Activated CD4-positive, alpha-beta T cell treated with anti-CD3 and anti-CD28 coated beads, Interleukin-2, Interleukin-6, amounts not matched to agents 100 ng/mL and 50 ng/mL, durations not matched to agents 16 hours and 8 hours (primary cell): ENCODE measurements at regions not wholly inside any gene's neighbourhood (a gene's known extent, or its start where the extent isn't known, plus 50 kb on each side); places are given as distances from the start of the nearest gene placed in this dataset.
"Not testable (repeated sequence)": the region's sequence is repeated elsewhere in the genome, so short reads cannot be mapped to it uniquely, and the experiment has no call there.

Experiments used
- DNase-seq: peaks from one replicate; pipeline ENCODE4 v3.0.0-alpha.2; 2020

DNA sequence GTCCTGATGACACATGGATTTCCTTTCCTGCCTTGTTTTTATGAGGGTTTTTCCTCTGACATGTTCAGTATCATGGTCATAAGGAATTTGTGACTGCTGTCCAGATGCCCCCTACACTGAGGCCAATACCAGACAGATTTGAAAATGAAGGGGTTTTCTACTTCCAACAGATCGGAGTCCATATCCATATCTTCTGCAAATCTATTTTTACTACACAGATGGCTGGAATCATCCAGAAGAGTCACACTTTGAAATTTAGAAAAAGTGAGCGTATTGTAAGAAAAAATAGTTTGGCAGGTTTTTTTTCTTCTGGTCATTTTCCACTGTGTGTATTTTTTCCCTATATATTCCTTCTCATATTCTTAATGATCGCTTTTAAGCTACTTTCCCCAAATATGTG lies 197.5 kb upstream of the LRRC3B start:
- no peak for DNase-seq

DNA sequence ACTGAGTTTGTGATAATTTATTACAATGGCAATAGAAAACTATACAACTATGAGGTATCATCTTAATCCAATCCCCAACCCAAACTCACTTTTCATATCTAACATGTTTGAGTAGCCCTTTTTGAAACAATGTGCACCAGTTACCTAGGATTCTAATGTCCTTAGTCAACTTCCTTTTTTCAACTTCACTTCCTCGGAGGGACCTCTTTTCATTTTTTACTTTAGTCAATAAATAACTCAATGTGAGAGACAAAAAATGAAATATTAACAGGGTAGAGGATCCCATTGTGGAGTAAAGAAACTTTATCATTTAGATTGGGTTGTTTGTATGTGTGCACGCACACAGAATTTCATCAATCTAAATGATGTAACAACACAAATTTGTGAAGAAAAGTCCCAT lies 193.6 kb upstream of the LRRC3B start:
- DNase-seq, result no peak

DNA sequence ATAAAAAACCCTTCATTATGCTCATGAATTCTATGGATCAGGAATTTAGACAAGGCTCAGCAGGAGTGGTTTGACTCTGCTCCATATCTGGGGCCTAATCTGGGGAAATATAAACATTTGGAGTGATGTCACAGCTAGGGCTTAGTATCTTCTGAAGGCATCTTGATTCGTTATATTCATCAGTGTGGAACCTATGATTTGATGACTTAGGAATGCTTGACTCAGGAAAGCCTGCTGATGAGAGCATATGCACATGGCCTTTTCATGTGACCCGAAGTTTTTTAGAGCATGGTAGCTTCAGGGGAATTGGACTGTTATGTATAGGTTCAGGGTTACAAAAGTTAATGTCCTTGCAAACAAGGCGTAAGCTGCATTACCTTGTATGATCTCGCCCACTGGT lies 184.9 kb upstream of the LRRC3B start:
- no peak for DNase-seq

DNA sequence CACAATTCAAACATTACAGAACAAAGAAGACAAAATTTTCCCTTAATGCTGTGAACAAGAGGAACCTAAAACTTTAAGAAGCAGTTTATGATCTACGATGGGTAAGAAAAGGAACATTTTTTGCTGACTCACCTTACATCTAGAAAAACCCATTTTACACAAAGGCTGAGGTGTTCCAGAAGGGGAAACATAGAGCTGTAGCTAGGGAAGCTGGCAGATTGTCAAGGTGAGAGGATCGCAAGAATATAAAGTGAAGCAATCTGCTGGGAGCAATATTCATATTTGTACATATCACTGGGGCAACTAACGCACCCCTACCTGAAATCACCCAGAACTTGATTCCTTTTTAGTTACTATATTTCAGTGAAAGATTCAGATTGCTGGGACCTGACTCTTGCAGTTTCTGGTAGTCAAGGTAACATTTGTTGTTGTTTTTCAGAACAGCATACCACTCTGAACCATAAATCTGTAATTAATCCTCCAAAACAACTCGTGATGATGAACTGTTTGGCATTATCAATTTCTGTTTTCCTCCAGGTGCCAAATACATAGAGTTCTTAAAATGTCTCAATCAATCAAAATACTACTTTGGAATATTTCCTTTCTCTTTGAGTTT lies 184.1 kb upstream of the LRRC3B start:
- no peak for DNase-seq

DNA sequence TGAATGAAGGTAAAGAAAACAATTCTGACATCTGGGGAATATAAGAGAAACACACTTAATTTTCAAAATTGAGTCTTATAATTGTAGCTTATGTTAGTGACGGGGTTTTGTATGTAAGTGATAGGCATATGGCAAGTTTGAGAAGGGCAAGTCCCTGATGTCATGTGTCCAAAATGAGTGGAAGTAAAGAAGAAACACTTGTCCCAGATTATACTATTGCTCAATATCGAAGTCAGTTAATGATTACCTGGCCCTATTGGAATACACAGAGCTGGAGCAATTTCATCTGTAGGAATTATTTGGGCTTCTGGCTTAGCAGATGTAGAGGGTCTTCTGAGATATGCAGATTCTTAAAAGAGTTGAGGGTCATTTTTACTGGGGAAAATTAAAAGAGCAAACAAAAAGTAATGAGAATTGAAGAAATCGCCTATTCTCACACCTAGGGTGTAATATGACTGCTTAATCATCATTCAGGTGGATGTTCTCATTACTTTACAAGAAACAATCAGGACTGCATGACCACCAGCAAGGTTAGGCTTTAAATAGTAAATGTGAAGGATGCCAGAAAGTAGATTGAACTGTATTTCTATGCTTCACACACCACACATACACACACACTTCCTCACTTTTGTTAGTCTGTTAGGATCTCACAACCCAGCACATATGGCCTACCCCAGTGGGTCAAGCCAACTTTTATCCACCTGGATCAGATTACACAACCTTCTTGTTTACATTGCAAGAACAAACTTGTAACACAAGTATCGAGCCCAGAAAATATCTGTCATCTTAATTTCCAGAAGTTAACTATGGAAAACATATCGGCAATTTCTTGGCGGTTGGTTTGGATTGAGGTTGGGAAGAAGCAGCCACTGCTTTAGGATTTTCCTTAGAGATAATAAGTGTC lies 183.3 kb upstream of the LRRC3B start:
- no peak for DNase-seq

DNA sequence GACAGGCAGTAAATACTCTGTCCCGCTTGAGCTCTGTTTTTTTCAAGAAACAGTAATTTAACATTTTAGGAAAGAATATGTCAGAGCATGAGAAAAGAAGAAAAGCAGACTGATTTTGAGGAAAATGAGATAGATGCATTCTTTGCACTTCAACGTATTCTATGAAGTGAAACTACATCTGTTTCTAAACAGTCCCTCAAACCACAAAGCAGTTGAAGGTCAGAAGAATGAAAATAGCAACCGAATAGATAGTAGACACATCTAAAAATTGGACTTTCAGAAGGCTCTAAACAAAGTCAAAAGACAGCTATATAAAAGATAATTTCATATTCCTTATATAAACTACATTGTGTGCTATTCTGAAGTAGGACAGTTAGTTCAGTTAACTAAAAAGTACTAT lies 172.6 kb upstream of the LRRC3B start:
- no peak for DNase-seq

DNA sequence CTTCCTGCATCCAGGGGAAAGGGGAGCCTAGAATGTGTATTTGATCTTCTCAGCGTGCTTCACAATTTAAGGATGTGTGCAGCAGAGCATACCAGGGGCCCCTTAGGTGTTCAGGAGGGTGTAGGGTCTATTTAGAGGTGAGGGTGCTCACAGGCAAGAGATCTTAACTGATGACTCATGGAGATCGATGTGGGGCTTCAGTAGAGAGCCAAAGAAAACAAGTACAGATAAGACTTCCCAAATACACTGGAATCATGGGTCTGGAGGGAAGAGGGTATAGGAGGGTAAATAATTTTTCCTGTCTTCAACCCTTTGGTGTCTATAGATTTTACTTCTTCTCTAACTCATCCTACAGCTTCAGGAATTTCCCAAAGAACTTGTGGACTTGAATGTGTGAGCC lies 170.2 kb upstream of the LRRC3B start:
- DNase-seq, result no peak

DNA sequence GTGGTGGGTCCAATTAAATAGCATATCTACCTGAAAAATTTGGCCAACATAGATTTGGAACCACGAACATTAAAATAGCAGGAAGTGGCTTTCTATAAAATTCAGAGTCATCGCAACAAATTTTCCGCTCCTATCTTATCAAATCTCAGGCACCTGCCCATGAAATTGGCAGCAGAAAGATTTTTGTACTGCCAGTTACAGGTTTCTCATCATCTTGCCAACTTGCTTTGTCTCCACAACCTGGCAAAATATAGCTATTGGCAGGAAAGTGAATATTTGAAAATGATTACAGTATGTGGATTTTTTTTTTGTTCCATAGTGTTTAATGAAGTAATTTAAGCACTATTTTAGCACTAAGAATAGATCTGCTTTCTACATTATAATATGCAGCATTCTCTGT lies 161.6 kb upstream of the LRRC3B start:
- DNase-seq, result no peak

DNA sequence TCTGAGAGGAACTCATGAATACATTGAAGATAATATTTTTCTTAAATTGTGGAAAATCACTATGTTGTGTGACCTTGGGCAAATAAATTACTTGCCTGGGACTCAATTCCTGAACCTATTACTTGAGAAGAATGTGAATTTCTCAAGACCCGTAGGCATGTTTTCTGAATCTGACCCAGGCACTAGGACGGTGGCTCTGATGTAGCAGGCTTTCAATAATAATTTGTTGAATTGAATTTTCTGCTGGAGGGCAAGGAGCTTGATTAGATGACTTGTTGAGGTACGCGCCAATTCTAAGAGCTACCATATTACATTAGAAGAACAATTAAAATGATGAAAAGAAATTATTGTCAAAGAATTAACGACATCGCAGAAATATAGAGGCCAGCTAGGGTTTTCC lies 150.2 kb upstream of the LRRC3B start:
- no peak for DNase-seq

DNA sequence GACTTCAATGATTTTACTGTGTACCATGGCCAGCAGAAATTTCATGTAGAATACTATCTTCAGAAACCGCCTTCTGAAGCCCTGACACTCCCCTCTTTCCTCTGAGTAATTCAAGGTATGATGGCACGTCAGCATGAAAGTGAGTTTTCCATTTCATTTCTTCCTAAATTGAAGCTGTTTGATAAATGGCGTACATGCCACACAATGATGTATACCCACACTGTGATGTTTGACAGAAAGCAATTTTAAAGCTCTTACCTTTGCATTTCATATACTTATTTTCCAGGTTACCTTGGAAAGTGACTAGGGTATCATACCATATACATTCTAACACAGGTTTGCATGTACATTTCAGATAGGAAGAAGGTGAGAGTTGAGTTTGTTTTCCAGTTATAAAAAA lies 147.9 kb upstream of the LRRC3B start:
- no peak for DNase-seq

DNA sequence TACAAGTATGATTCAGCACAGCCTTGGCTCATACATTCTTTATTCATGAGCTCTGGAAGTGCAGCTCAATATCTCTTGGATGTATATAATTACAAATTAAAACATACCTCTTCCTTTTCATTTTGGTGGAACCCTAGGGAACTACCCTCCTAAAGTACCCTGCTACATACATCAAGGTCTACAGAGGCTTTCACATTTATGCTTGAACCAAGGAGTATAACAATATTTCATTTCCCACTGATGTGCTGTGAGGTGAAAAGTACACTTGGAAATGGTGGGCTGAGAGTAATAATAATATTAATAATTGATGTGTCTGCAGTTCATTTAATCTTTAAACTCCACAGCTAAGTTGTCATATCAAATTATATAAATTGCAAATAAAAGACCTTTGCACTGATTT lies 142.2 kb upstream of the LRRC3B start:
- no peak for DNase-seq

DNA sequence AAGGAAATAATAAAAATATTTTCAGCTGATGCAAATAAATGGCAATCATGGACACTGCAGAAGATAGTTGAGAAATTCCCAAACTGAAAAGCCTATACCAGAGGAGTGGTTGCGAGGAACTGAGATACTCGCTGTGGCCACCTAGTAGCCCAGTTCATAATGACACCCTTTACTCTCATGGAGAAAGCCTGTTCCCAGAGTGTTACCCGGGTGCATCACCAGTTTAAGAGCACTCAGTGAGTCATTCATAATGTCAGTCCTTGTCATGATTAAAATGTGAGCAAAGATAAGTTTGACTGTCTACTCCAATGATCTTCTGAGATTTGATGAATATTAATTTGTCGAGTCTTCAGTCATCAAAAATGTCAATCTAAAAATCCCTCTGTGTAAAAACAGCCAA lies 138.4 kb upstream of the LRRC3B start:
- no peak for DNase-seq

DNA sequence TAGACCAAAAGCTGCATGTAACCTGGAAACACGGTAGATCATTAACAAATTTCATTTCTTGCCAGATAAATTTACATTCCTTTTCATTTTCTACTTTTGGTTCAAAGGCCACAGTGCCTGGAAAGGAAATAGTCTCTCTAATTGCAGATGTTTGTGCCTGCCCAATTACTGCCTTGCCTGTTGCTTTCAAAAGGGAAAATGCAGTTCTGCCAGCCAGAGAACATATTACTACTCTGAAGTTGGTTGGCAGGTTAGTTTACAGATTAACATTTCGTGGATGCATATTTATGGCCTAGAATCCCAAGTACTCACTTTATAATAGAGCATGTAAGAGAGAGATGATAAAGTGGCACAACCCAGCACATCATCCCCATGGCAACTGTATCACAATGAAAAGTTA lies 124.3 kb upstream of the LRRC3B start:
- DNase-seq, result no peak

DNA sequence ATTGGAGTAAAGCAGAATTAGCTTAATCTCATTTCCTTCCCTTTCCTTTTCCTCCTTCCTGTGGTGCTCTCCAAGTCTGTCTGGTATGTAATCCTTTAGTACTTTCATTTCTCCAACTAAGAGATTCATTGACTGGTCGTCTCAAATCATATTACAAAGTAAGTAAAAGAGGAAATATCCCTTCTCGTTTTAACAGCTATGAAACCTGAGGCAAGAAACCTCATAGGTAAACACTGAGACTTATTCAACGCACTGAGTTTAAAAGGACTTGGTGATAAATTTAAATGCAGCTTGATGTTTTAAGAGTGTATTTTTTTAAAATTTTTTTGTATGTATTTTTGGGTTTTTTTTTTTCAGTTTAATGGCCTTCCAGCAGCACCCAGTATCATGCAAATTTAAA lies 117.2 kb upstream of the LRRC3B start:
- no peak for DNase-seq

DNA sequence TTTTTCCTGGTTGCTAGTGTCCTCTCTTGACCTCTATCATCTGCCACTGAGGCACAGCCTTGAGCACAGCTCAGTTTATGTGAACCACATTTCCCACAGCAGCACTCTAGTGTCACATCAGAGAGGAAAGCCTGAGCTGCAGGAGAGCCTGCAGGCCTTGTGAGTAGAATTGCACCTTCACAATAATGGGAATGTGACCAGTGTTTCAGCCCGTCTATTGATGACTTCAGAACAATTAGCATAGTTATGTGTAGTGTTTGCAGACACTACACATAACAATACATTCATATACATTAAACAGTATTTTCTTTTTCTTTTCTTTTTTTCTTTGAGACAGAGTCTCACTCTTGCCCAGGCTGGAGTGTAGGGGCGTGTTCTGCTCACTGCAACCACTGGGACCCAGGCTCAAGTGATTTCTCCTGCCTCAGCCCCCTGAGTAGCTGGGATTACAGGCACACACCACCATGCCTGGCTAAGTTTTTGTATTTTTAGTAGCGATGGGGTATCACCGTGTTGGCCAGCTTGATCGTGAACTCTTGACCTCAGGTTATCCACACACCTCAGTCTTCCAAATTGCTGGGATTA lies 108.0 kb upstream of the LRRC3B start:
- not testable (repeated sequence) for DNase-seq

DNA sequence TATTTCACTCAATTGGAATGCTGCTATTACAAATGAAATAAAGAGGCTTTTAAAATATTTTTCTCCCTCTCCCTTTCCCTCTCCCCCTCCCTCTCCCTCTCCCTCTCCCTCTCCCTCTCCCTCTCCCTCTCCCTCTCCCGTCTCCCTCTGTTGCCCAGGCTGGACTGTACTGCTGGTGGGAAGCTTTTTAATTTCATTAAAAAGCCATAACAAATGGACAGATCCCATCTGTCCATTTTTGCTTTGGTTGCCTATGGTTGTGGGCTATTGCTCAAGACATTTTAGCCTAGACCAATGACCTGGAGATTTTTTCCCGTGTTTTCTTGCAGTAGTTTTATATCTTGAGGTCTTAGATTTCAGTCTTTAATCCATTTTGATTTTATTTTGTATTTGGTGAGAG lies 107.2 kb upstream of the LRRC3B start:
- DNase-seq, result no peak

DNA sequence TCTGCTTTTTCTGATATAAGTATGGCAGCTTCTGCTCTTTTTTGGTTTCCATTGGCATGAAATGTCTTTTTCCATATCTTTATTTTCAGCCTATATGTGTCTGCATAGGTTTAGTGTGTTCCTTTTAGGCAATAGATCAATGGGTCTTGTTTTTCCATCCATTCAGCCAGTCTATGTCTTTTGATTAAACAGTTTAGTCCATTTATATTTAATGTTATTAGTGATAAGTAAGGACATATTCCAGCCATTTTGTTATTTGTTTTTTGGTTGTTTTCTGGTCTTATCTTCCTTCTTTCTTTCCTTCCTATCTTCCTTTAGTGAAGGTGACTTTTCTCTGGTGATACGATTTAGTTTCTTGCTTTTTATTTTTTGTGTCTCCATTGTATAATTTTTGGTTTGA lies 101.3 kb upstream of the LRRC3B start:
- DNase-seq, result no peak

DNA sequence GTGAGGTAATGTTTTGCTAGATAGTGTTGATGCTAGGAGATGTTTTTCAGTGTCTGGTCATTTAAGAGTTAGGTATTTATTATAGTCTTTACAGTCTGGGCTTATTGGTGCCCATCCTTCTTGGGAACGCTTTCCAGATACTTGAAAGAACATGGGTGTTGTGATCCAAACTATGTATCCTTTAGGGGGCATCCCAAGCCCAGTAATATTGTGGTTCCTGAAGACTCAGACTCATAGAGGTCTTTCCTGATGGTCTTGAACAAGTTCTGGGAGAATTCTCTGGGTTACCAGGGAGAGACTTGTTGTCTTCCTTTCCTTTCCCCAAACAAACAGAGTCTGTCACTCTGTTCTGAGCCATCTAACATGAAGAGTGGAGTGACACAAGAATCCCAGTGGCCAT lies 99.7 kb upstream of the LRRC3B start:
- no peak for DNase-seq

DNA sequence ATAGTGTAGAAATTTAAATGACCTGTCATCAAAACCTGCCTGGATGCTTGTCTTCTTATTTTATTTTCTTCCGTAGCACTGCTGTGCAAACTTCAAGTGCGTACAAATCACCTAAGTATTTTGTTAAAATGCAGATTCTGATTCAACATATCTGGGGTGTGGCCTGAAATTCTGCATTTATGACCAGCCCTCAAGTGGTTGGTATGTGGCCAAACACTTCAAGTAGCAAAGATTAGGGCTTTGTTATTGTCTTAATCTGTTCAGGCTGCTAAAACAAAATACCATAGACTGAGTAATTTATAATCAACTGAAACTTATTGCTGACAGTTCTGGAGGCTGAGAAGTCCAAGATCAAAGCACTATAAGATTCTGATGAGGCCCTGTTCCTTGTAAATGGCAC lies 97.6 kb upstream of the LRRC3B start:
- no peak for DNase-seq

DNA sequence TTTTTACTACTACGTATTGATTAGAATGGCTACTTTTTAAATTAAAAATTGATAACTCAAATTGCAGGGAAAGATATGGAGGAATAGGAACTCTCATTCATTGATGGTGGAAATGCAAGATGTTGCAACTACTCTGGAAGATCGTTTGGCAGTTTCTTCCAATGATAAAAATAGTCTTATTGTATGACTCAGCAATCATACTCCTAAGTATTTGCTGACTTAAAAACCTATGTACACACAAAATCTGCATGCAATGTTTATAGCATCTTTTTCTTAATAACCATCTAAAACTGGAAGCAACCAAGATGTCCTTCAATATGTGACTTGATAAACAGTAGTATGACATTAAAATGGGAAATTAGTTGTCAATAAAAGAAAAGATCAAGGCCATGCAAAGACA lies 87.4 kb upstream of the LRRC3B start:
- no peak for DNase-seq

DNA sequence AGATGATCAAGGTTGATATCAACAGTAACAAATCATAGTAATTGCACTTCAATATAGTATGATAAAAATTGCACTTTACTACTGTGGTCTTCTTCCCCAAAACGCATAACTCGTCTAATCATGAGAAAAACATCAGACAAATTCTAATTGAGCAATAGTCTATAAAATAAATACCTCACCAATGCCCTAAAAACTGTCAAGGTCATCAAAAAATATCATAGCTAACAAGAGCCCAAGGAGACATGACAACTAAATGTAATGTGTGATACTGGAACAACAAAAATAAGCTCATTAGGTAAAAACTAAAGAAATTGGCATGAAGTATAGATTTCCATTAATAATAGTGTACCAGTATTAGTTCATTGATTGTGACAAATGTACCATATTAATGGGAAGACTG lies 85.6 kb upstream of the LRRC3B start:
- no peak for DNase-seq

DNA sequence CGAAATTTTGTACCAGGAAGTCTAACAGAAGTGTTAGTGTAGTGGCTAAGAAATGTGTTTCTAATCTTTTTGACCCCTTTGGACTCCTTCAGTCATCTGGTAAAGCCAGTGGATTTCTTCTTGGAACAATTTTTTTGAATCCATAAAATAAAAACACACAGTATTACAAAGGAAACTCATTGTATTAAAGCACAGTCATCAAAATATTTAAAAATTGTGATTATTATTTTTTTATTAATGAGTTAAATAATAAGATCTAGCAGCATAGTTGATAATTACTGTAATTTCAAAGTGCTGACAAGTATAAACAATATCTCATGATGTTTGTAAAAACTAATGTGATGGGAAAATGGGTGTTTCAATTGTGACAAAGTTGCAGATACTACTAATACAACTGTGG lies 72.2 kb upstream of the LRRC3B start:
- DNase-seq, result no peak

DNA sequence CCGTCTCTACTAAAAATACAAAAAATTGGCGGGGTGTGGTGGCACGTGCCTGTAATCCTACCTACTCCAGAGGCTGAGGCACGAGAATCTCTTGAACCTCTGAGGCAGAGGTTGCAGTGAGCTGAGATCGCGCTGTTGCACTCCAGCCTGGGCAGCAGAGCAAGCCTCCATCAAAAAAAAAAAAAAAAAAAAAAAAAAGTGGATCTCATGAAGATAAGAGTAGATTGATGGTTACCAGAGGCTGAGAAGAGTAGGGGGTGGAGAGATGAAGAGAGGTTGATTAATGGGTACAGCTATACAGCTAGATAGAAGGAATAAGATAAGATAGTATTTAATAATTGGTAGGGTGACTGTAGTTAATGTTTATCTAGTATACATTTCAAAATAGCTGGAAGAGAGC lies 65.9 kb upstream of the LRRC3B start:
- no peak for DNase-seq

DNA sequence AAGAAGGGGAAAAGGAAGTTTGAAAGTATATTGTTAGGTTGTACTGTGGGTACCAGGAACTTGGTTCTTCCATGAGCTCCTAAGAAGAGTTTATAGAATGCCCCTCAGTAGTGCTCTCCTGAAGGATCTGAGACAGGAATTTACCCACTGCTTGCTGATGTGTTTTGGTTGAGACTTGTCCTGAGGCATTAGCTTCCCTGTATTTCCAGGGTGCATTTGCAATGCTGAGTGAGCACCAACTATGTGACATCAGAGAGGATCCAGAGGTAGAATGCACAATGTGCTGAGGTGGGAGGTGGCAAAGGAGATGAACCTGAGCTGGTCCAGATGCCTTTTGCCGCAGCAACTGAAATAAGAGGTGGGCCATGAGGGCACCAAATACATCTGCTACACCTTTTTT lies 64.3 kb upstream of the LRRC3B start:
- DNase-seq, result no peak

DNA sequence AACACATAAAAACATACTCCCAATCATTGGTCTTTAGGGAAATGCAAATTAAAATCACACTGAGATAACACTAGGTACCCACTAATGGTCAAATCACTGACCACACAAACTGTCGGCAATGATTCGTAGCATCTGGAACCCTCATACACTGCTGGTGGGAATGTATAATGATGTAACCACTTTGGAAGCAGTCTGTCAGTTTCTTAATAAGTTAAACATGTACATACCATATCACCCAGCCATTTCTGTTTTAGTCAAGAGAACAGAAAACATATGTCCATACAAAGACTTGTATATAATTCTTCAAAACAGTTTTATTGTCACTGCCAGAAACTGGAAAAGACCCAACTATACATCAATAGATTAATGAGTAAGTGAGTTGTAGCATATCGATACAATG lies 63.3 kb upstream of the LRRC3B start:
- no peak for DNase-seq
